IMR-90 (cell line): ENCODE measurements at regions not wholly inside any gene's neighbourhood (a gene's known extent, or its start where the extent isn't known, plus 50 kb on each side); places are given as distances from the start of the nearest gene placed in this dataset.
"Not testable (repeated sequence)": the region's sequence is repeated elsewhere in the genome, so short reads cannot be mapped to it uniquely, and the experiment has no call there.

Experiments
- ATAC-seq: fragments of 200-7000 bp; cut with Tn5 transposase; 2 replicates; pipeline ENCODE4 v1.9.1; 2020; ENCODE audit warnings: low read depth, mild to moderate bottlenecking, moderate library complexity
- BruUV-seq: library from RNA; stranded (reverse); fragments of 400-500 nt; replicated peaks from 2 replicates; lab custom pipeline; 2021; lab: Mats Ljungman, UMichigan
- CTCF ChIA-PET: fragments of 300-600 bp; formaldehyde crosslinking; extraction: SDS; loops from one replicate; lab custom pipeline; 2021; ENCODE audit warnings: antibody characterized with exemption; lab: Yijun Ruan, JAX
- POLR2A ChIA-PET: fragments of 300-600 bp; sonication (Branson Sonifier 250); formaldehyde crosslinking; loops from one replicate; lab custom pipeline; 2022; ENCODE audit warnings: antibody characterized with exemption; ENCODE audit not compliant: unreplicated experiment; lab: Charles Lee
- DNase-seq: peaks from one replicate; pipeline ENCODE4 v3.0.0; 2013
- H2AFZ ChIP-seq: replicated peaks from 2 replicates; pipeline ENCODE3; 2013; ENCODE audit warnings: low read length, mild to moderate bottlenecking; ENCODE audit not compliant: poor library complexity
- H2AK5ac ChIP-seq: 2 replicates; pipeline ENCODE4 v1.6.1; 2013; ENCODE audit warnings: low read depth, low read length, inconsistent platforms
- H2AK9ac ChIP-seq: replicated peaks from 2 replicates; pipeline ENCODE3; 2013; ENCODE audit warnings: mild to moderate bottlenecking, low read depth, low read length, moderate library complexity; ENCODE audit not compliant: poor library complexity
- H2BK120ac ChIP-seq: 2 replicates; pipeline ENCODE4 v1.6.1; 2013; ENCODE audit warnings: low read depth, low read length, inconsistent platforms
- H2BK15ac ChIP-seq: 3 replicates; pipeline ENCODE4 v1.6.1; 2013; ENCODE audit warnings: low read depth, low read length, inconsistent platforms
- H2BK20ac ChIP-seq: 2 replicates; pipeline ENCODE4 v1.6.1; 2013; ENCODE audit warnings: low read depth, mild to moderate bottlenecking, inconsistent platforms, low read length, moderate library complexity
- H2BK5ac ChIP-seq: 2 replicates; pipeline ENCODE4 v1.6.1; 2013; ENCODE audit warnings: mild to moderate bottlenecking, low read depth, low read length, inconsistent platforms; ENCODE audit not compliant: poor library complexity, severe bottlenecking
- H3K14ac ChIP-seq: replicated peaks from 2 replicates; pipeline ENCODE4 v1.6.1; 2013; ENCODE audit warnings: low read depth, low read length, inconsistent platforms
- H3K18ac ChIP-seq: 2 replicates; pipeline ENCODE4 v1.6.1; 2013; ENCODE audit warnings: low read depth, low read length, control low read depth
- H3K23ac ChIP-seq: 2 replicates; pipeline ENCODE4 v1.6.1; 2013; ENCODE audit warnings: low read depth, low read length, inconsistent platforms
- H3K27ac ChIP-seq: 2 replicates; pipeline ENCODE4 v1.5.1; 2013; ENCODE audit warnings: mild to moderate bottlenecking, control low read depth, low read length; ENCODE audit not compliant: insufficient read depth
- H3K27me3 ChIP-seq: 2 replicates; pipeline ENCODE4 v1.6.1; 2013; ENCODE audit warnings: low read length; ENCODE audit not compliant: control insufficient read depth, insufficient read depth
- H3K36me3 ChIP-seq: 2 replicates; pipeline ENCODE4 v1.6.1; 2013; ENCODE audit warnings: low read length, mixed read lengths; ENCODE audit not compliant: control insufficient read depth, insufficient read depth
- H3K4ac ChIP-seq: 2 replicates; pipeline ENCODE4 v1.6.1; 2013; ENCODE audit warnings: low read depth, low read length, inconsistent platforms
- H3K4me1 ChIP-seq: 2 replicates; pipeline ENCODE4 v1.6.1; 2013; ENCODE audit warnings: low read length, mixed read lengths; ENCODE audit not compliant: control insufficient read depth, insufficient read depth
- H3K4me2 ChIP-seq: 2 replicates; pipeline ENCODE4 v1.6.1; 2013; ENCODE audit warnings: low read depth, mild to moderate bottlenecking, control low read depth, low read length, moderate library complexity
- H3K4me3 ChIP-seq: 2 replicates; pipeline ENCODE4 v1.5.1; 2013; ENCODE audit warnings: low read depth, mild to moderate bottlenecking, control low read depth, low read length, moderate library complexity; ENCODE audit not compliant: insufficient read depth
- H3K56ac ChIP-seq: 2 replicates; pipeline ENCODE4 v1.6.1; 2013; ENCODE audit warnings: low read length, inconsistent platforms; ENCODE audit not compliant: insufficient read depth; ENCODE audit errors: extremely low read depth
- H3K79me1 ChIP-seq, 2 experiments: 2 replicates each; pipeline ENCODE4 v1.6.1; 2013; ENCODE audit warnings: low read length in 2 of 2, inconsistent platforms in 1 of 2, low read depth in 1 of 2
- H3K9ac ChIP-seq: 2 replicates; pipeline ENCODE4 v1.6.1; 2013; ENCODE audit warnings: low read depth, low read length, control low read depth
- H3K9me1 ChIP-seq: 2 replicates; pipeline ENCODE4 v1.6.1; 2013; ENCODE audit warnings: low read length, inconsistent platforms; ENCODE audit not compliant: insufficient read depth
- H3K9me3 ChIP-seq: 2 replicates; pipeline ENCODE4 v1.6.1; 2013; ENCODE audit warnings: low read length; ENCODE audit not compliant: control insufficient read depth, insufficient read depth
- H4K20me1 ChIP-seq: 2 replicates; pipeline ENCODE4 v1.6.1; 2013; ENCODE audit warnings: low read length, inconsistent platforms; ENCODE audit not compliant: insufficient read depth
- H4K5ac ChIP-seq: 2 replicates; pipeline ENCODE4 v1.6.1; 2013; ENCODE audit warnings: mild to moderate bottlenecking, low read depth, low read length, control low read depth
- H4K8ac ChIP-seq, 2 experiments: 2 replicates each; pipeline ENCODE4 v1.6.1; 2013; ENCODE audit warnings: low read depth in 2 of 2, low read length in 2 of 2, control low read depth in 1 of 2, inconsistent platforms in 1 of 2
- H4K91ac ChIP-seq: 2 replicates; pipeline ENCODE4 v1.6.1; 2013; ENCODE audit warnings: low read depth, low read length, inconsistent platforms; ENCODE audit not compliant: insufficient read depth
- WGBS, 2 experiments: methylation state at CpG; one replicate each; pipeline versions ENCODE4 v1.1.5 to v1.1.7; 2013; ENCODE audit warnings: missing lambda C conversion rate in 2 of 2; ENCODE audit not compliant: insufficient read length in 1 of 2; ENCODE audit errors: extremely low coverage in 2 of 2; 5-methylcytosine and 5-hydroxymethylcytosine counted together
- dilution Hi-C: fragments of 300-500 bp; cut with HindIII; formaldehyde crosslinking; loops from one replicate; pipeline ENCODE4 v1.14.3; 2018; ENCODE audit warnings: low sequenced_read_pairs; ENCODE audit not compliant: unreplicated experiment
- in situ Hi-C: fragments of 300-500 bp; cut with MboI; formaldehyde crosslinking; loops from 3 replicates; pipeline ENCODE4 v1.14.3; 2019; ENCODE audit warnings: low sequenced_read_pairs, inconsistent platforms, mixed read lengths
- intact Hi-C: fragments of 100-400 bp; cut with micrococcal nuclease; formaldehyde crosslinking; loops from 2 replicates; pipeline ENCODE4 v1.10.0; 2022

- H3K36me3 ChIP-seq, H3K9me3 ChIP-seq, CTCF ChIA-PET, H2AK5ac ChIP-seq, H3K4me1 ChIP-seq, H4K20me1 ChIP-seq, H3K4ac ChIP-seq, ATAC-seq, H3K23ac ChIP-seq, H4K8ac ChIP-seq, H2BK15ac ChIP-seq, H3K9ac ChIP-seq, BruUV-seq, H3K27me3 ChIP-seq, H3K79me1 ChIP-seq, H2AK9ac ChIP-seq, POLR2A ChIA-PET, dilution Hi-C loops, H2BK120ac ChIP-seq, H2AFZ ChIP-seq, H3K4me3 ChIP-seq, H3K9me1 ChIP-seq, intact Hi-C loops, H3K56ac ChIP-seq, H4K5ac ChIP-seq, H3K14ac ChIP-seq, H4K91ac ChIP-seq, DNase-seq, H3K18ac ChIP-seq, H2BK20ac ChIP-seq, H2BK5ac ChIP-seq, in situ Hi-C loops, H3K4me2 ChIP-seq, H3K27ac ChIP-seq: not testable (repeated sequence)
Measured at GRCh38 chrX:92558323-92558722, 779.1 kb downstream of the PCDH11X start.

GRCh38 chrX:92558796-92559195, 779.6 kb downstream of the PCDH11X start:
- H3K4me2 ChIP-seq, intact Hi-C loops, H4K20me1 ChIP-seq, H3K9me3 ChIP-seq, H2AK5ac ChIP-seq, H3K4me3 ChIP-seq, H3K9me1 ChIP-seq, H3K27me3 ChIP-seq, H3K79me1 ChIP-seq, H3K18ac ChIP-seq, H2AK9ac ChIP-seq, H2BK120ac ChIP-seq, H3K9ac ChIP-seq, H3K14ac ChIP-seq, H4K91ac ChIP-seq, H3K23ac ChIP-seq, DNase-seq, BruUV-seq, ATAC-seq, H4K5ac ChIP-seq, H3K27ac ChIP-seq, H2BK15ac ChIP-seq, H4K8ac ChIP-seq, H3K56ac ChIP-seq, H2BK20ac ChIP-seq, H3K36me3 ChIP-seq, H3K4me1 ChIP-seq, in situ Hi-C loops, CTCF ChIA-PET, POLR2A ChIA-PET, dilution Hi-C loops, H2AFZ ChIP-seq, H3K4ac ChIP-seq, H2BK5ac ChIP-seq: not testable (repeated sequence)
- WGBS, 2 experiments = no CpG with 5 or more reads among the region's 1 CpG
